GM19372 (cell line): ENCODE measurements at regions not wholly inside any gene's neighbourhood (a gene's known extent, or its start where the extent isn't known, plus 50 kb on each side); places are given as distances from the start of the nearest gene placed in this dataset.
"Not testable (repeated sequence)": the region's sequence is repeated elsewhere in the genome, so short reads cannot be mapped to it uniquely, and the experiment has no call there.

Experiments used
- ATAC-seq: cut with Tn5 transposase; IDR thresholded peaks from one replicate; pipeline ENCODE4 v1.9.1; 2021; ENCODE audit warnings: mild to moderate bottlenecking, low read depth, moderate library complexity; ENCODE audit not compliant: unreplicated experiment

DNA sequence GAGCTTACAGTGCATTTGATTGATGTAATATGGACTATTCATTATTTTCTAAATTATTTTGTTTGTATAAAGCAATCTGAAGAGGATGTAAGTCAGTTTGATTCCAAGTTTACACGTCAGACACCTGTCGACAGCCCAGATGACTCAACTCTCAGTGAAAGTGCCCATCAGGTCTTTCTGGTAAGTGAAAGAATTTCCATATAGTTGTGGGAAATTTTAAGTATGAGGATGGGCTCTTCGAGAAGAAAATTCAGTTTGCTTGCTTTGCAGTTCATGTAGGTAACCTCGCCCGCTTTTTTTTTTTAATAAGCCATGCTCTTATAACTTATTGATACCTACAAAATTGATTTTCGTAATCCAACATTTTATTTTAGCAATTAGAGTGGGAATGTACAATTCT is 151.6 kb downstream of the CDRT15L2 start:
- ATAC-seq, result not testable (repeated sequence)

DNA sequence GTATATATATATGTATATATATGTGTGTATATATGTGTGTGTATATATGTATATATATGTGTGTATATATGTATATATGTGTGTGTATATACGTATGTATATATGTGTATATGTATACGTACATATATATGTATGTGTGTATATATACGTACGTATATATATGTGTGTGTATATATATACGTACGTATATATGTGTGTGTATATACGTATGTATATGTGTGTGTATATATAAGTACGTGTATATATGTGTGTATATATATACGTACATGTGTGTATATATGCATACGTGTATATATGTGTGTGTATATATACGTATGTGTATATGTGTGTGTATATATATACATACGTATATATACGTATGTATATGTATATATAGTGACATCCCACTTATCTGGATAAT is 154.4 kb downstream of the CDRT15L2 start:
- ATAC-seq, result no peak

DNA sequence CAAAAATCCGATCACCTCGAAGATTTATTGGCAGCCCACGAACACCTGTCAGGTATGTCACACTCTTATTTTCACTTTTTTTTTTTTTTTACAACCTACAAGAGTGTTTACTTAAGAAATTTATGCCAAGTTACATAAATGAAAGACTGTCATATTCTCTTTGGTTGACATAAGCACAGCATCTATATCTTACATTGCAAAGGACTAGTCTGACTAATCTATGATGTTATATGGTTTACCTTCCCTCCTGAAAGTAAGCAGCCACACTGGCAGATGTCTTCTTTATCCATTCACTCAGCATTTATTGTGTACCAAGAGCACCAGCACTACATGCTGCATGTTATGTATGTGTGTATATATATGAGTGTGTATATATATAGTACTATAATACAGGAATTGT is 156.3 kb downstream of the CDRT15L2 start:
- ATAC-seq, result no peak

DNA sequence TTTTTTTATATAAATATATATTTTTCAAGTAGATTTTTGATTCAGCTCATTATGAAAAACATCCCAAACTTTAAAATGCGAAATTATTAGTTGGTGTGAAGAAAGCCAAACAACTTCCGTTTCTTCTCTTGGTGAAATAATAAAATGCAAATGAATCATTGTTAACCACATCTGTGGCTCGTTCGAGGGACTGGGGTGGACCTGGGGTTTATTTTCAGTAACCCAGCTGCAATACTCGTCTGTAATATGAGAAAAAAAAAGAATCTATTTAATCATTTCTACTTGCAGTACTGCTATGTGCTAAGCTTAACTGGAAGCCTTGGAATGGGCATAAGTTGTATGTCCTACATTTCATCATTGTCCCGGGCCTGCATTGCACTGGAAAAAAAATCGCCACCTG is 158.1 kb downstream of the CDRT15L2 start:
- not testable (repeated sequence) for ATAC-seq

DNA sequence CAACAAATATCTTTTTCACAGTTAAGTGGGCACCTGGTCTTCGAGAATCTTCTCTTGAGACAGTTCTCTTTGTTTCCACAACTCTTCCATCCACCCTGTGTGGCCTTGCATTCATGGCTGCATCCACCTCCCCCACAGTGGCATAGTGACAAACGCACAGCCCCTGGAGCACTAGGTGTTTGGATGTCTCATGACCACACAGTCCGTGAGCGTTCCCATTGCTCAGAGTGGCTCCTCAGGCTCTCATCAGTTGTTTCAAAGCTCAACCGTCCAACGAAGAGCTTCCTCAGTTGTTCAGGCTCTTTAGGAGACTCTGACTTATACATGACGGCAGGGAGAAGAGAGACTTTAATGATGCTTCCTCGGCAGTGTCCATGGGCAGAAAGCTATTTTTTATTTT is 191.6 kb downstream of the CDRT15L2 start:
- no peak for ATAC-seq

DNA sequence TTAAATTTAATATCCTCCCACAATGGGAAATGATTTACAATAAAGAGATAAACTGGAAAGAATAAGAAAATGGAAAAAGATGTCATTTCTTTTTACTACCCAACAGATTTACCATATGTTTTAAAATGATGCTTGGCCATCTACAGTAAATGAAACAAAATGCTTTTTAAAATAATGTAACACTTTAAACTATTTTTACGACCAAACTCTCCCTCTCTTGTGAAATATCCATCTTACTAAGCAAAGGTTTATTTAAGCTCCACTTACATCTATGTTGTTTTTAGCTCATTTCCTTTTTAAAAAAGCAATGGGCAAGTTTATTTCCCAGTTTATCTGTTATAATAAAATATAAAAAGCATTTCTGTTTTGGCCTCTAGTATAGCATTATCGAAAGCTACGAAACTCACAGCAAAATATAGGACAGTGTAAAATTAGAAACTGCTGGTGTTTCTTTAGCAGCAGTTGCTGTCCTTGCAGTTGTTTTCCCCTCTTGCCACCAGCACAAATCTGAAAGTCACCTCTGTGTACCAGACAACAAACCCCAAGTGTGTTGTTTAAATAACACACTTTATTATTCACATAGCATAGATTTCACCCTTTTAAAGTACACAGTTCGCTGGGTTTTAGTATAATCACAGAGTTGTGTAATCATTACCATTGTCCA is 195.1 kb downstream of the CDRT15L2 start:
- no peak for ATAC-seq

DNA sequence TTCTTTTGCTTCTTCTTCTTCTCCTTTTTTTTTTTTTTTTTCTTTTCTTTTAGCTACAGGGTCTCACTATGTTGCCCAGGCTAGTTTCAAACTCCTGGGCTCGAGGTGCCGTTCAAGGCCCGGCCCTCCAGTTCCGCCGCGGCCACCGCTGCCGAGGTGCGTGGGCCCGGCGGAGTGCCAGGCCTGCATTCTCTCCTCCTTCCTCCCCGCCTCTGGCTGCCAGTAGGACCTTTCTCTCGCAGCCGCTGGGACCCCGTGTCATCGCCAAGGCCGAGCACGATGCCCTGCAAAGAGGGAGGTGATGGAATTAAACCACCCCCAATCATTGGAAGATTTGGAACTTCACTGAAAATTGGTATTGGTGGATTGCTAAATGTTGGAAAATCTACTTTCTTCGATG is 195.8 kb downstream of the CDRT15L2 start:
- ATAC-seq, result no peak

DNA sequence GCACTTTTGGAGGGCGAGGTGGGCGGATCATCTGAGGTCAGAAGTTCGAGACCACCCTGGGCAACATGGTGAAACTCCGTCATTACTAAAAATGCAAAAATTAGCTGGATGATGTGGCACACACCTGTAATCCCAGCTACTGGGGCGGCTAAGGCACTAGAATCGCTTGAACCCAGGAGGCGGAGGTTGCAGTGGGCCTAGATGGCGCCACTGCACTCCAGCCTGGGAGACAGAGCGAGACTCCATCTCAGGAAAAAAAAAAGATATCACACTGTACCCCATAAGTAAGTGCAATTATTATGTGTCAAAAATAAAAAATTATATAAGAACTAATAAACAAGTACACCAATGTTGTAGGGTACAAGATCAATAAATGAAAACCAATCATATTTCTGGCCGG is 200.0 kb downstream of the CDRT15L2 start:
- ATAC-seq, result no peak

DNA sequence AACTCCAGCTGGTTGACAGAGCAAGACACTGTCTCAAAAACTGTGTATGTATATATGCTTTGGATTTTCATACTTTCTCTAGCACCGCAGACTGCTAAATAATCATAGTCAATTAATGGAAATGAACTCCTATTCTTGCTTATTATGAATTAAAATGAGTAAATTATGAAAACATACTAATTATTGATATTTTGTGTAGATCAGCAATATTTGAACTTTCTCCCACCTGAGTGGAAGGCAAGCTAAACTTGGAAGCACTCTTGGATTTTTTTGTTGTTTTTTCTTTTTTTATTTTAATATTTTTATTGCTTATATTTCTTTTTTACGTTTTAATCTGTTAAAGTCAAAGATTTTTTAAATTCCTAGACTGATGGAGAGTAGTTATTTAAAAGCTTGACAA is 201.7 kb downstream of the CDRT15L2 start:
- no peak for ATAC-seq

DNA sequence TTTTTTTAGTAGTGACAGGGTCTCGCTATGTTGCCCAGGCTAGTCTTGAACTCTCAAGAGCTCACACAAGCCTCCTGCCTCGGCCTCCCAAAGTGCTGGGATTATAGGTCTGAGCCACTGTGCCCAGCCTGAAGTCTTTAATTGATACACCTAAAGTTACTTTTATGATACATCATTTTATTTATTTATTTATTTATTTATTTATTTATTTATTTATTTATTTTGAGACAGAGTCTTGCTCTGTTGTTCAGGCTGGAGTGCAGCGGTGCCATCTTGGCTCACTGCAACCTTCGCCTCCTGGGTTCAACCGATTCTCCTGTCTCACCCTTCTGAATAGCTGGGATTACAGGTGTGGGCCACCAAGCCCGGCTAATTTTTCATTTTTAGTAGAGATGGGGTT is 202.3 kb downstream of the CDRT15L2 start:
- ATAC-seq, result not testable (repeated sequence)

DNA sequence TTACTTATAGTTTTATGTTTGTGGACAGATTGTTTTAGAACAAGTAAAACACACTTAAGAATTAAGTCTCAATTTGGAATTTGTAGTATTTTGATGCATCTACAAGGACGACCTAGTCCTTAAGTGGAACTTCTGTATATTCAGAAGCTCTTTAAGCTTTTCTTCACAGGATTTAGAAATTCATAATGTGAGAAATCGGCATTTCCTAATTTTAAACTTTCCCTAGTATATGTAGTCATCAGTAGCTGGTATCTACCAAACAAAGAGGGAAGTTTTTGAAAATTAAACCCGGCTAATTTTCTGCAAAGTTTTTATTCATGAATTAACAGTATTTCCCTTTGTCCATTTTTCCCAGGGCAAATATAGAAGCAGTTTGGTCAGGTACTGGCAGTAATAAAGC is 203.6 kb downstream of the CDRT15L2 start:
- no peak for ATAC-seq

DNA sequence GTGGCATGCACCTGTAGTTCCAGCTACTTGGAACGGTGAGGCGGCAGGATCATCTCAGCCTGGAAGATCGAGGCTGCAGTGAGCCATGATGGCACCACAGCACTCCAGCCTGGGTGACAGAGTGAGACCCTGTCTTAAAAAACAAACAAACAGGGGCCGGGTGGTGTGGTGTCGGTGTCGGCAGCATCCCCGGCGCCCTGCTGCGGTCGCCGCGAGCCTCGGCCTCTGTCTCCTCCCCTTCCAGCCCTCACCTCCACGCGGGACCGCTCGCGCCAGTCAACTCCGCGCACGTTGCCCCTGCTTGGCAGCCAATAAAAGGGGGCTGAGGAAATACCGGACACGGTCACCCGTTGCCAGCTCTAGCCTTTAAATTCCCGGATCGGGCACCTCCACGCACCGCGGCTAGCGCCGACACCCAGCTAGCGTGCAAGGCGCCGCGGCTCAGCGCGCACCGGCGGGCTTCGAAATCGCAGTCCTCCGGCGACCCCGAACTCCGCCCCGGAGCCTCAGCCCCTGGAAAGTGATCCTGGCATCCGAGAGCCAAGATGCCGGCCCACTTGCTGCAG is 204.7 kb downstream of the CDRT15L2 start:
- no peak for ATAC-seq

DNA sequence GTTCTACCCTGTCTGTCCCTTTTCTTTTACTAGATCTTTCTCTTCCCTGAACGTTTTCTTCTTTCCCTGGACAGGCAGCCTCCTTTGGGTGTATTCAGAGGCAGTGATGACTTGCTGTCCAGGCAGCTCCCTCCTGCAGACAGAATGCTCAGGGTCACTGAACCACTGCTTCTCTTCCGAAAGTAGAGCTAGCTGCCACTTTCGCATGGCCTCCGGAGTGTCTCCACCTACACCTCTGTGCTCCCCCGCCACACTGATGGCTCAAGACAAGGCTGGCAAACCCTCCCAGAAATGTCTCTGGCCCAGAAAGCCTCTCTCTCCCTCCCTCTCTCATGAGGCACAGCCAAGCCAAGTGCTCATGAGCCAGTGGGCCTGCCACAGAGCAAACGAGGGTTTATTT is 207.8 kb downstream of the CDRT15L2 start:
- ATAC-seq, result no peak

DNA sequence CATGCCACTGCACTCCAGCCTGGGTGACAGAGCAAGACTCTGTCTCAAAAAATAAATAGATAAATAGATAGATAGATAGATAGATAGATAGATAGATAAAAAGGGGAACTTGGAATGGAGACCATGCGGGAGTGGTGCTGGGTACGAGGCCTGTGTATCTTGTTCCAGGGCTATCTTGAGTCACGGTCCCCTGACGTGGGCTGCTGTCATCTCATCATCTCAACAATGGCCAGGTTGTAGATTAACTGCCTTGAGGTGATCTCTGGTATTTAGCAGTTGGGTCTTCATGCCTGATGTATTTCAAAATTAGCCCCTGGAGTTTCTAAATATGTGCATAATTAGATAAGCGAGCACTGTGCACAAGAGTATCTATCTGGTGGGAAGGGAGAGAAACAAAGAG is 212.1 kb downstream of the CDRT15L2 start:
- no peak for ATAC-seq

DNA sequence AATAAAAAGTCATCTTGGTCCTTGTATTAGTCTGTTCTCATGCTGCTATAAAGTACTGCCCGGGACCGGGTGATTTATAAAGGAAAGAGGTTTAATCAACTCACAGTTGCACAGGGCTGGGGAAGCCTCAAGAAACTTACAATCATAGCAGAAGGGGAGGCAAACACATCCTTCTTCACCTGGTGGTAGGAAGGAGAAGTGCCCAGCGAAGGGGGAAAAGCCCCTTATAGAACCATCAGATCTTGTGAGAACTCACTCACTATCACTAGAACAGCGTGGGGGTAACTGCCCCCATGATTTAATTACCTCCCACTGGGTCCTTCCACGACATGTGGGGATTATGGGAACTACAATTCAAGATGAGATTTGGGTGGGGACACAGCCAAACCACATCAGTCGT is 215.0 kb downstream of the CDRT15L2 start:
- ATAC-seq, result not testable (repeated sequence)

DNA sequence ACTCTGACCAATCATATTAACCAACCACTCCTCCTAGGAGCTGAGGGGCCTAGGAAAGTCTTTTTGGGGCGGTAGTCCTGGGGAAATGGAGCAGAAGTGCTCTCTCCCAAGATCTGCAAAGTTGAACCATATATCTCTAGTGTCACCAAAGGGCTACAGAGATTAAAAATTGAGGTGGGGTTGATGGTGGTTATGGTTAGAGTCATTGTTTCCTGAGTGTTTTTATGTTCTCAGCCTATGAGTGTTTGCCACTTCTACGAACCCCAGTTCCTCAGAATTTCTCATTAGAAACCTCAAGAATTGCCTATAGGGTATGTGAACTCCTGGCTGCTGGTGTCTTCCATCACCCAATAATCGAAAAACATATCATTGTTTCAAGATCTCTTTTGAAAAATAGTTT is 217.8 kb downstream of the CDRT15L2 start:
- ATAC-seq, result no peak

DNA sequence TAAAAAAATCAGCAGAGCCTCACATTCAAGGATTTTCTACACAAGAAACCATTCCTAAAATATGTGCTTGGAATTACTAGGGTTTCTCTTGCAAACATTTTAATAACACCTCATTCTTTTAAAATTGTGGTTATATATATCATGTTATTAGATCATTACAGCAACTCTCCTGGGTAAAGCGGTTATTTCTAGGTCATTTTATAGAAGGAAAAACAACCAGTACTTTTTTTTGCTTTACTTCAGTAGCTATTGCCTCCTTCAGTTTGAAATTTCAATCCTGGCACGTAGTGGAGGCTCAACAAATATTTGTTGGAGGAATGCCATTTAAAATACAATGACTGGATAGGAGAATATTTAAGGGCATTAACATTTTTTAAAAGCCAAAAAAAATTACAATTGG is 220.6 kb downstream of the CDRT15L2 start:
- no peak for ATAC-seq

DNA sequence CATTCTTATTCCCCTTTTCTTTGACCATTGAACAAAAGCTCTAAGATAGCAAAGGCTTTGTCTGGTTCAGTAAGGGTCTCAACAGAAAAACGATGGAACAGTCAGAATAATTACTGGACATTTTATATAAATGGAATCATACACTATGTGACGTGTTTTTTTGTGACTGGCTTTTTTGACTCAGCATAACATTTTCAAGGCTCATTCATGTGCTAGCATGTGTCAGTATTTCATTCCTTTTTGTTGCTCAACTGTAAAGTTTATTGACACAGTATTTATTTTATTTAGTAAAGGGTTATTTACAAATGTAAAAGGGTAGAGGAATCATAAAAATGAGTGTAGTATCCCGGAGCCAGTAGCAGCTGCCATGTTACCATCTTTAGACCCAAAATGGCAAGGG is 226.2 kb downstream of the CDRT15L2 start:
- ATAC-seq, result no peak

DNA sequence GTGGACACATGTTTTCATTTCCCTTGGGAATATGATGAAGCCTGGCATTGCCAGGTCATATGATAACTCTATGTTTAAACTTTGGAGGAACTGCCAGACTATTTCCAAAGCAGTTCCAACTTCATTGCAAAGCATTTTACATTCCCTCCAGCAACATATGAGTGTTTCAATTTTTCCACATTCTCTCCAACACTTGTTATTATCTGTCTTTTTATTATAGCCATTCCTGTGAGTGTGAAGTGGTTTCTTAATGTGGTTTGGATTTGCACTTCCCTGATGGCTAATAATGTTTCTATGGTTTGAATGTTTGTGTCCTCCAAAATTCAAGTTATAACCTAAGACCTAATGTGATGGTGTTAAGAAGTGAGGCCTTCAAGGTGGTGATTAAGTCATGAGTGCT is 228.0 kb downstream of the CDRT15L2 start:
- not testable (repeated sequence) for ATAC-seq

DNA sequence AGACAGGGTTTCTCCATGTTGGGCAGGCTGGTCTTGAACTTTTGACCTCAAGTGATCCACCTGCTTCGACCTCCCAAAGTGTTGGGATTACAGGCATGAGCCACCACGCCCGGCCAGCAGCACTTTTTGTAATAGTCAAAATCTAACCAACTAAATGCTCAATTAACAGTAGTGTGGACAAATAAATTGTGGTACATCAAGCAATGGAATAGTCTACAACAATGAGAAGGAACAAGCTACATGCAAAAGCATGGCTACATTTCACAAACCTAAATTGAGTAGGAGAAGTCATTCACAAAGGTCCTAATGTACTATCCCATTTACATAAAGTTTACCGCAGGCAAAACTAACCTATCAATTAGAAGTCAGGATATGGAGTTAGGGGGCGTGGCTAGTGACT is 227.4 kb downstream of the USP22 start:
- ATAC-seq, result not testable (repeated sequence)

DNA sequence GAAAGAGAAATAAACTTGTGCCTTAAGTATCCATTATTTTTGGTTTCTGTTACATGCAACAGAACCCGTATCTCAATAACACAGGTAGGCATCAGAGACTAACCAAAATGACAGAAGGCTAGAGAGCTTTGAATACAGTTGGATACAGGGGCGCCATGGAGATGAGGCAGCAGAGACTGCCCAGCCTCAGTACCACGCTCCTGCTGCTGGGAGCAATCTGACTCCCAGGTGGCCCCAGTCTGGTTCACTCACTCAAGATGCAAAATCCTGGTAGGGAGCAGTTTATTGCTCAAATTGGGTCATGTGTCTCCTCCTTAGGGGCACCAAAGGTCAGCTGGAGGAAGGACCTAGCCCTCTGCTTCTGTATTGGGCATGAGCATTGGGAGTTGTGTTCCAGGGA is 218.9 kb downstream of the USP22 start:
- no peak for ATAC-seq

DNA sequence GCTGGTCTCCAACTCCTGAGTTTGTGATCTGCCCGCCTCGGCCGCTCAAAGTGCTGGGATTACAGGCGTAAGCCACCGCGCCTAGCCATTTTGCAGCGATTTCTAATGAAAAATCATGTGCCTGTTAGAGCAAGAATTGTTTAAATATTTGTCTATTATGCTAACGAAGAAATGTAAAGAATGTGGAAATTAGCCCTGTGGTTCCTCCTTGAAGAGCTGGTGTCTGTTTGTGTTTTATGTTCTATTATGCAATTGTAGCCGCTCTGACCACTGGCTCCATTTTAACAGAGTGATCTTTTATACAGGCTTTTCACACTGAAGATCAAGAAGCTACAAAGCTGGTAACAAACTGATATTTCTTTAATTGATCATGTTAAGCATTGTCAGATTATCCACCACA is 217.3 kb downstream of the USP22 start:
- ATAC-seq, result no peak

DNA sequence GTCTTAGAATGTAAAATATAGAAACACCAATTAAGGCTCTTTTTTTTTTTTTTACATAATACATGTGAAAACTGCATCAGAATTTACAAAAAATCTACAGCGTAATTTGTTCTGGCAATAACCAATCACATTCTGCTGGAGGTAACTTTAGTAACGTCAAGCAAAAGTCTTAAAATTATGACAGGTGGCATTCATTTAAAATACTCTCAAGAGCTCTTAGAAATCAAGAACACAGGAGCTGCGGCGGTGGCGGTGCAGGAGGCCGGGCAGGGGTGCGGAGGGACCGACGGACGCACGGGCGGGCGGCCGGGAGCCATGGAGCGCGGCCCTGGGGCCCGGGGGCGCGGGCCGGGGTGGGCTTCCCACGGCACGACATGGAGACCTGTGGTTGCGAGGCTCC is 202.4 kb downstream of the USP22 start:
- ATAC-seq, result not testable (repeated sequence)
